Ammon's horn (tissue), 1 donor: ENCODE measurements at regions not wholly inside any gene's neighbourhood (a gene's known extent, or its start where the extent isn't known, plus 50 kb on each side); places are given as distances from the start of the nearest gene placed in this dataset.
A peak's percentile ranks its signal among the peaks of the same experiment; 100 is the strongest.
"Not testable (repeated sequence)": the region's sequence is repeated elsewhere in the genome, so short reads cannot be mapped to it uniquely, and the experiment has no call there.

ENCODE experiments used
- DNase-seq: peaks from one replicate; pipeline ENCODE4 v3.0.0-alpha.2; 2016; ENCODE audit warnings: low spot score

GRCh38 chr4:12177416-12177815, 748.7 kb upstream of the HS3ST1 start:
- no peak for DNase-seq

DNA sequence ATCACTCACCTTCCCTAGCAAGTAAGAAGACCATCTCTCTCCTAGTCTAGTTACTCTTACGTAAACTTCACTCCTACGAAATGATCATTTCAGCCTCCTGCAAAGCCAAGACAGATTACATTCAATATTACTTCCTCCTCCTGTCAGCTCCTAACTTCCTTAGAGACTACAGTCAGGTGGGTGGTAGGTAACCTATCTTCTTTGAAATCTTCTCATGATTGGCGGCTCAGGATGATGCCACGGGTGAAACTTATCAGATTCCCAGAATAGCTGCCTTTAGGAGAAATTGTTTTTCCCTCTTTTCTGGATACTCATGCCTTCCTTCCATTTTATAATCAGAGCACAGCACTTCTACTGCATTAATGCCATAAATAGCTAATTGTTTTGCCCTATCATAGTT, 744.8 kb upstream of the HS3ST1 start:
- DNase-seq: no peak

DNA sequence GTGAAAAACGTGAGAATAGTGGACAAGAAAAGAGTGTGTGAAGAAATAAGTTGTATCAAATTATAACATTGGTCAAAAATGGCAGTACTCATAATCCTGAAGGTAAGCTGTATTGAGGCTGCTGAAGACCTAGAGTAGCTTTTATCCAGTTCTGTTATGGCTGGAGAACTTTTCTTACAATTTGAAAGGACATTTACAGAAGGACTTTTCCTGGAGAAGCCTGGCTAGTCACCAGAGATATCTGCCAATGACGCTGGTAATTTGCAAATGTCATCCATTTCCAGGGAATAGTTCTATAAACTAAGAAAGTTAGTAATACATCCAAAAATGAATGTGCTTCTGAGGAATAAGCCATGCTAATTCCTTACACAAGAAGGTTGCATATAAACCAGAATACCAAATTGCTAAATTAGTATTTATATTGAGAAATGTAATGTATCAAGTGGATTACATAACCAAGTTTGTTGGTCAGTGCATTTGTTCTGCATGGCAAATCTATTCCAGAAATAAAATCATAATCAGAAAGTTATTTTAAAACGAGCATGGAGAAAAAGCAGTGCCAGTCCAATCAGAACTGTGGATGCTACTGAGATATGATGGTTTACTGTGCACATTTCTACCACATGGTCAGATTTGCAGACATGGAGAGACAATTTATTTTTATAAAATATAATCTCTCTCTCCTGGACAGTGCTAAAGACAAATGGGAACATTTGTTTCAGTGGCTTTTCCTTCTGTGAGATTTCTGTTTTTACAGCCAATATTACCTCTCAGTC, 743.7 kb upstream of the HS3ST1 start:
- DNase-seq: no peak

- DNase-seq: no peak
These were observed 741.6 kb upstream of the HS3ST1 start for GRCh38 chr4:12170308-12170707.

DNA sequence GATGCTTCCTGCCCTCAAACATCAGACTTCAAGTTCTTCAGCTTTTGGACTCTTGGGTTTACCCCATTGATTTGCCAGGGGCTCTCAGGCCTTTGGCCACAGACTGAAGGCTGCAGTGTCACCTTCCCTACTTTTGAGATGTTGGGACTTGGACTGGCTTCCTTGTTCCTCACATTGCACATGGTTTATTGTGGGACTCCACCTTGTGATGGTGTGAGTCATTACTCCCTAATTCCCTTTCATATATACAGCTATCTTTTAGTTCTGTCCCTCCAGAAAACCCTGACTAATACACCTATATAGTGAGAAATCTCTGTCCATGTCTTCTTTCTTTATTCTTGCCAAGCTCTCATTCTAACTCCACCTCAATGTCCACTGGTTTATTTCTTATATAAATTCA, 736.9 kb upstream of the HS3ST1 start:
- DNase-seq: no peak

- peak; percentile 9 for DNase-seq
These were observed 717.6 kb upstream of the HS3ST1 start for GRCh38 chr4:12146339-12146738.

DNA sequence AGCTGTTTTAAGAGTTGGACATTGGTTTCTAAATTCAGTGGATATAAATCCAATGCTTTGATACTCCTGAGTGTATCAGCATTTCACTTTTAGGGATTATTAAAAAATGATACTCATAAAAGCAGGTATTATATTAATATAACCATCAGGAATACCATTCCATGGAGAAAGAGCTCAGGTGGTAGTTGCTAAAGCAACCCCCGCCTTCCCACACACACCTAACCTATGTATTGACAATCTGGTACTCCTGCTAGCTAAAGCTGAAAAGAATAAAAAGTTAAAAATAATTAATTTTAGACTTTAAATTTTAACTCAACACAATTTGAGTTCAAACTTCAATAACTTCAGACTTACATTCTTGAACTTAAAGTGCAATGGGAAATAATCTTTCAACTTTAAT, 717.1 kb upstream of the HS3ST1 start:
- no peak for DNase-seq

GRCh38 chr4:12145106-12145505, 716.4 kb upstream of the HS3ST1 start:
- no peak for DNase-seq

DNA sequence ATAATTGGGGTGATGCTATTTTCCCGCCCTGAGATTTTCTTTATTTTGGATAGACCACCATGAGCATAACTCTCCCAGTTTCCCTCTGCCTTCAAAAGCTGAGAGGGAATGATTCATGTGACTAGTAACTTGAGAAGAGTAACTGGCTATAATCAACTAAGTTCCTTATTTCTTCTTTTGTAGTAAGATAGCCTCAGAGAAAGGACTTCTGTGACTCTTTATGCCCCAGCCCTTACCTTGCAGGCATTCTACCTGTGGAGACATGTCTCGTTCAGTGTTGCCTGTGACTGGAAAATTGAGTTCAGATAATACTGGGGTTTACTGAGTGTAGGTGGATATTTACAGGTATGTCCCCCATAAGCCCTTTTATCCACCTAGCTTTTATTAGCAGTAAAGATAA, 715.4 kb upstream of the HS3ST1 start:
- DNase-seq: no peak

DNA sequence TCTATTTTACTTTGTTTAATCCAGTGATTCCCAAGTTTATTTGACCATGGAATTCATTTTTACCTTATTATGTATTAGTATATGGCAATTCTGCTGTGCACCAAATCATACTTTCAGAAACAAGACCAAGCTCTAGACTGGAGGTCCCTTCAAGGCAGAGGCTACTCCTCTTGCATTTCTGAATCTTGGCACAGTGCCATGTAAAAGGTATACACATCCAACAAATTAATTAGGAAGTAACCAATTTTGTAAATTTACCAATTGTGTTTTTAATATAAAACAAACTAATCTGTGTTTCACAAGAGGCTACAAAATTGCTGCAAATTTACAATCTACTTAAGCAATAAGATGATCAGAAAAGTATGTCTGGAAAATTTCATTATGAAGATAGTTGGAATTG, 712.2 kb upstream of the HS3ST1 start:
- no peak for DNase-seq

DNA sequence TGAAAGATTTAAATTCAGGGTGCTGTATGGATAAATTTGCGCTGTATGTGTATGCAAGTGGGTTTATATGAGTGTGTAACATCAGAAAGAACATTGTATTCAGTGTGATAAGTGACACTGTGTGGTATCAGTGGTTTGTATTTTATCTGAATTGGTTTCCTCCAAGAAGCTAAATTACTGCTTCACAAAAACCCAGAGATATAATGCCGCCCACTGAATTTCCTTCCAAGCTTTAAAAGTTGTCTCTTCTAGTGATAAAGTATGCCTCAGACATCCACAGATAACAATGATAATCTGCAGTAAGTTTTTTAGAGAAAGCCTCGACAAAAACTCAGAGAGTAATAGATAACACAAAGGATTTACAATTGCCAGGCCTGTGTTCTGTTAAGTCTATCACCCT, 710.6 kb upstream of the HS3ST1 start:
- no peak for DNase-seq

DNA sequence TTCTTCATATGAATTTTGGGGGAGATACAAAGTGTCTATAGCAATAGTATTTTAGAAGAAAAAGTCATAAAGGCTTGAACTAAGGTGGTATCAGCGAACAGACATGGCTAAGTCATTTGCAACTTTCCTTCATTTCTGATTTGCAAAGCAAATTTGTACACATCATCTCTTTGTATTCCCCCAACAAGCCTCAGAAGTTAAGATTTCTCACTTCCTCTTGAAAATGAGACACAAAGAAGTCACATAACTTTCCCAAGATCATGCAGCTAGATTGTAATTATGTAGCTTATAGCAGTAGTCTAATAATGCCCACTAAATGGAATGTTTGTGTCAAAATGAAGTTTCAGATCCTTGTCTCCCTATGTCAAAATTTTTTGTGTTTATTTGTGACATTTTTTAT, 709.8 kb upstream of the HS3ST1 start:
- DNase-seq: no peak

DNA sequence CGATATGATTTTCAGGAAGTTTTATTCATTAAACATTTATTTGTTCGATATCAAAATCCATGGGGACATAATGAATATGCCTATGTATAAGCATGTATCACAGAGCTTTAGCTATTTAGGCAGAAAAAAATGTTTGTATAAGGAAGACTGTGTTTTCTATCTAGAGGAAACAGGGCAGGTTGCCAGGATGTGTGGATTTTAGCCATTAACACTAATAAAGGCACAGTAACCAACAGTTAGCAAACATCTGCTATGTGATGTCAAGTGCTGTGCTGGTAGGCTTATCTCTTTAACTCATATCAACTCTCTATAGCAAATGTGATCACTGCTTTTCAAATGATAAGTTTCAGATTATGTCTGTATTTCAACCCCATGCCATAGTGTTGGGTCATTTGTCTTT, 708.9 kb upstream of the HS3ST1 start:
- no peak for DNase-seq

DNA sequence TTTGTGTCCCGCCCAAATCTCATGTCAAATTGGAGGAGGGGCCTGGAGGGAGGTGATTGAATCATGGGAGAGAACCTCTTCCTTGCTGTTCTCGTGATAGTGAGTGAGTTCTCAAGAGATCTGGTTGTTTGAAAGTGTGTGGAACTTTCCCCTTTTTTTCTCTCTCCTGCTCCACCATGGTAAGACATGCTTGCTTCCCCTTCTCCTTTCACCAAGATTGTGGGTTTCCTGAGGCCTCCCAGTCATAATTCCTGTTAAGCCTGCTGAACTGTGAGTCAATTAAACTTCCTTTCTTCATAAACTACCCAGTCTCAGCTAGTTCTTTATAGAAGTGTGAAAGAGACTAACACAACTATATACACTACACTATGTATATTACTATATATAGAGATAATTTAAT, 697.8 kb upstream of the HS3ST1 start:
- DNase-seq: peak; percentile 28

DNA sequence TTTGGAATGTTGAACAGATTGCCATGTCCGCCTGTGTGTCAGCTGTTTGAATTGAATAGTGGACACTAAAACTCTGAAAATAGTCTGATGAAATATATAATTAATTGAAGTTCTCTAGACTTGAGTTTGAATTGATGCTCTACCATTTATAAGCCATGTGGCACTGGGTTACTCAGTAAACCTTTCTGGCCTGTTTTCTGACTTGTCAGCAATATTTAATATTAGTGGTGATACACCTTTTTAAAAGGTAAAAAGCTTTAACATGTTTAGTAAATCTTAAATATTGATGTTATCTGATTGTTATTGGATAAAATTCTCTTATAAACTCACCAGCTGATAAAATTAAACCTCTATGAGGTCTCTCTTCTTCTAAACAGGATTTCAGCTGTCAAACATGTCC, 695.4 kb upstream of the HS3ST1 start:
- DNase-seq: no peak

DNA sequence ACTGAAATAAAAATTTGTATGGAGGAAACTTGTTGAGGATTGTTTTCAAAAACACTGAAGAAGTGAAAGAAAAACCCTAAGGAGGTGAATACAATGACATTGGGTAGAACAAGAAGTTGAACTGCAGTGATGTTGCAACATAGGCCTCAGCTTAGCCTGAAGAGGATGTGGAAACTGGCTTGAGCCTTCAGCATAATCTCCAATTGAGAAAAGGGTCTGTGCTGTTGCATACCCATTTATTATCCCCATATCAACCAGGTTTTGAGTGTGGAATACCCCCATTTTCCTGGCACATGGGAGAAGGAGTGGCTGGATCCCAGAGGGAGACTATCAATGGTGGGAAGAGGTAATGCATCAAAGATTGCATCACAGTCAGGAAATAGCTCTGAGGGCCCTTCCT, 695.0 kb upstream of the HS3ST1 start:
- DNase-seq: peak; percentile 58

DNA sequence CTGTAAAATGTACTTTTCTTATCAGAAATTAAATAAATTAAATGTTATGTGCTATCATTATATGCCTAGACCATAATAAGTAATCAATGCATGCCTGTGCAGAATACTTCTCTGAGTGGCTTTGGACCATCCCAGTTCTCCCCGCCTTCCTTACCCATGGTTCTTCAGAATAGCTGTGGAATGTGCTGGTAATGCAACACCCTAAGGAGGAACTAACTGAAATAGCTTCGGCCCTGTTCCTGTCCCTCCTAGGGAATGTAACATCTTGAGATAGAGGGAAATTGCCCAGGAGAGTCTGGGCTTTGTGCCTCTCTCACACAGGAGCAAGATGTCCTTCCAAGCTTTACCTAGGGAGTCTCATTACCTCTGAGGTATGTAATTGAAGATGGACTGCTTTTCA, 693.6 kb upstream of the HS3ST1 start:
- peak; percentile 38 for DNase-seq

GRCh38 chr4:12120968-12121367, 692.3 kb upstream of the HS3ST1 start:
- no peak for DNase-seq

- no peak for DNase-seq
These were observed 690.0 kb upstream of the HS3ST1 start for GRCh38 chr4:12118651-12119213.

- no peak for DNase-seq
These were observed 687.4 kb upstream of the HS3ST1 start for GRCh38 chr4:12116009-12116552.

DNA sequence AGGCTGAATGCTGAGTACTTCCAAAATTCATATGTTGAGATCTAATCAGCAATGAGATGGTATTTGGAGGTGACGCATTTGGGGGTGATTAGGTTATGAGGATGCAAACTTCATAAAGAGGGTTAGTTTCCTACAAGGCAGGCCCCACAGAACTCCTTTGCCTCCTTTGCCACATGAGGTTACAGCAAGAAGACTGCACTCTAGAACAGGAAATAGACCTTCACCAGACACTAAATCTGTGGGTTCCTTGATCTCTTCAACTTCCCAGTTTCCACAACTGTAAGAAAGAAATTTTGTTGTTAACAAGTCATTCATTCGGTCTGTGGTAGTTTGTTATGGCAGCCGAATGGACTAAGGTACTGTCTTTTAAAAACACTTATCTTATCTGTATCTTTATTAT, 681.9 kb upstream of the HS3ST1 start:
- no peak for DNase-seq

DNA sequence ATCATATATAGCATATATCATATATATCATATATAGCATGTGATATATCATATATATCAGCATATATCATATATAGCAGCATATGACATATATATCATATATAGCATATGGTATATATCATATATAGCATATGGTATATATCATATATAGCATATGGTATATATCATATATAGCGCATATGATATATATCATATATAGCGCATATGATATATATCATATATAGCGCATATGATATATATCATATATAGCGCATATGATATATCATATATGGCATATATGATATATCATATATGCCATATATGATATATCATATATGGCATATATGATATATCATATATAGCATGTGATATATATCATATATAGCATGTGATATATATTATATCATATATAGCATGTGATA, 680.4 kb upstream of the HS3ST1 start:
- DNase-seq: not testable (repeated sequence)

GRCh38 chr4:12105519-12105918, 676.8 kb upstream of the HS3ST1 start:
- no peak for DNase-seq

GRCh38 chr4:12089920-12090319, 661.2 kb upstream of the HS3ST1 start:
- not testable (repeated sequence) for DNase-seq
